HG03108 (cell line): ENCODE measurements at regions not wholly inside any gene's neighbourhood (a gene's known extent, or its start where the extent isn't known, plus 50 kb on each side); places are given as distances from the start of the nearest gene placed in this dataset.

Experiments used
- ATAC-seq: cut with Tn5 transposase; IDR thresholded peaks from one replicate; pipeline ENCODE4 v1.9.1; 2021; ENCODE audit warnings: moderate library complexity; ENCODE audit not compliant: unreplicated experiment

DNA sequence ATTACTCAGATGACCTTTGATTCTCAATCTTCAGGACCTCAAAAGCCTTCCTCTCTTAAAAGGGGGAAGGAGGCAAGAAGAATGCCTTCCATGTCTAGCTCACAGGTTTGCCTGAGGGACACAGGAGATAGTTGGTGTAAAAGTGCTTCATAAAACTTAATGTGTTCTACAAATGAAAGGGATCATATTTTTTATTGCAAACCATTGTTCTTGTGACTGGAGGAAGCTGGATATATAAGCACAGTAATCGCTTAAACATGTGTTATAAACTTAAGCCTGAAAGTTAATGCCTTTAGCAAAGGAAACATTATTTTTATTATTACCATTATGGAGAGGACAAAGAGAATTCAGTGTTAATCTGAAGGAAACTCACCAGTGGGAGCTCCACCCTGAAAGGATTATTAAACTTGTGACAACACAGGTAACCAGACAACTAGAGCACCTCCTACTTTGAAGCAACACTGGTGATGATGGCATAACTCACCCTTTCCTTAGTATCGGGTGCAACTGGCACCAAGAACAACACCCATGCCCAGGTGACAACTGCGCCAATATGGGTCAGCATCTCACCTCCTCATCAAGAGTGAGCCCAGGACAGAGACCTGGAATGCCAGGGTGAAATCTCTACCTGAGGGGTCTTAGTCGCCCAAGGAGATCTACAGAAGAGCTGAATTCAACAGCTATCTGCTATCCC lies 288.7 kb upstream of the PRDM1 start:
- ATAC-seq: no peak

GRCh38 chr6:105795913-105796517 lies 290.1 kb upstream of the PRDM1 start:
- no peak for ATAC-seq

DNA sequence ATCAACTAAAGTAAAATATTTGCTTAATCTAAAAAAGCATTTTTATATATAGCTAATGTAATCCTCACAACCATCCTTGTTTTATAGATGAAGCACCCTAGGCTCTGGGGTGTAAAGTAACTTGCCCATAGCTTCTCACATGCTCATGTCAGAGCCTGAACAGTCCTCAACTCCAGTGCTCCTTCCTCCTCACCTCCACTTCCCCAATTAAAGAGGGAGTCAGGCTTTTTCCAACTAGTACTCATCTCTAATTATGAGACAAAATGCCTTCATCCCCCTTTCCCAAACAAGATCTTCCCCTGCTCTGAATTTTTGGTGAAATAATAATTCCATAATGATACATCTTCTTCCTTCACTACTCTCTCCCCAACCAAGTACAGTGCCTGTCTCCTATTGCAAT lies 290.8 kb upstream of the PRDM1 start:
- ATAC-seq: no peak

DNA sequence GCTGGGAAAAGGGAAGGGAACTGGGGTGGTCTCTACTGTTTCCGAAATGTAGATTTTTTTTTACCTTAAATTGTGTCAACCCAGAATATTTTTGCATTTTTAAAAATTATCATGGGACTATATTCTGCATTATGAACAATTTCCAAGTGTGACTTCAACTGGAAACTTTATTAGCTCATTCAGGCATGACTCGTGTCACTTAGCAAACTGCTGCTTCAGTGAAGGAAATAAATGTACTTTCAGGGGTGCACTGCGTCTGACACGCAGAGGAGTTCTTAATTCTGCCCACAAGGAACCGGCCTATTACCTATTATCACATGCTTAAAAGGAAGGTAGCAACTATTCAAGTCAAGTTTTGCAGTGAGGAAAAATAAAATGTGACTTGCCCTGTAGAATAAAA lies 291.3 kb upstream of the PRDM1 start:
- ATAC-seq: no peak

- ATAC-seq: no peak
Measured at GRCh38 chr6:105794239-105794638, 291.9 kb upstream of the PRDM1 start.

- ATAC-seq: no peak
Measured at GRCh38 chr6:105793130-105793529, 293.0 kb upstream of the PRDM1 start.

GRCh38 chr6:105791583-105792318 lies 294.4 kb upstream of the PRDM1 start:
- peak; percentile 42 for ATAC-seq

GRCh38 chr6:105791179-105791578 lies 295.0 kb upstream of the PRDM1 start:
- ATAC-seq: peak; percentile 1

DNA sequence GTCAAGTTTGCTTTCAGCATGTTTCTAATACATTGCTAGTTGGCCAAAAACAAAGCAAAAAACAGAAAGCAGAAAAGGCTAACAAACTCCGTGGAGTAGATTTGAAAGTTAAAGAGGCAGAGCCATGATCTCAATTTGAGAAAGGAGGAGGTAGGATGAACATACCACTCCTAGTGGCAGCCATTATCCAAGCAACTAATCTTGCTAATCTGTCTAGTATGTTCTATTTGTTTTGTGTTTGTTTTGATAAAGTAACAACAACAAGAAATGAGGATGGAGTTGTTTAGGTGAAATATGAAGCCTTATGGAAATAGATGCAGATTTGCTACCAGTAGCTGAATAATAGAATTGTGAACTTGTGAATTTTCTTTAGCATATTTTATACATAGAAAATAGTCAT lies 295.5 kb upstream of the PRDM1 start:
- no peak for ATAC-seq

DNA sequence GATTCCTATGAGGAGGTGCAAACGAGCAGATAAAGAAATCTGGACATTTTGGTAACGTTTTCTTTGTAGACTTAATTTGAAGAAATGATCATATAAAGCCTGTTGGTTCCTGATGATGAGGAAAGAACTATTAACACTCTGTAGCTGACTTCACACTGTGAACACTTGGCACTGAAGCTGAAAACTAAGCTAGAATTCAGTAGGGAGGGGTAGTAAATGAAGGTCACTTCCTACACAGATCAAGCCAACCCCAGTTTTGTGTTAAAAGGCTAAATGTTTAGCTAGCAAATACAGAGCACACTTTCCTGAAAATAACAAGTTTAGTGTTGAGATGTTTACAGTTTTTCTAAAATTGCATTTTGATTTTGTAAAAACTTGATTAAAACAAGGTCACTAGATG lies 296.2 kb upstream of the PRDM1 start:
- ATAC-seq: no peak

DNA sequence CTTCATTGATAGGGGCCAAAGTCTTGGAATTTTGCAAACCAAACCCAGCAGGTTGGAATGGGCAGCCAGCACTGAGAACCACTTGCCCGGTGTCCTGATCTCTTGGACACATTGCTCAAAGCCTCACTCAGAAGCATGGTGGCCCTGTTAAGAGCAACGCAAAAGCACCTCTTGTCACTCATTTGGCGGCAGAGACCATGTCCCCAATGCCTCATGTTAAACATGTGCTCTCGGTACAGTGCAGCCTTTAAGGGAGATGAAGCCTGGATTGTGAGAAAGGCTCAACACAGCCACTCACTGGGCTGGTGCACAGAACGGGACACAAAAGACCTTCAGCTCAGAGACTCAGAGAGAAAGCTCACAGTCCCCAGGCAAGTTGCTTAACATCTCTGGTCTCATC lies 298.4 kb upstream of the PRDM1 start:
- ATAC-seq: no peak

DNA sequence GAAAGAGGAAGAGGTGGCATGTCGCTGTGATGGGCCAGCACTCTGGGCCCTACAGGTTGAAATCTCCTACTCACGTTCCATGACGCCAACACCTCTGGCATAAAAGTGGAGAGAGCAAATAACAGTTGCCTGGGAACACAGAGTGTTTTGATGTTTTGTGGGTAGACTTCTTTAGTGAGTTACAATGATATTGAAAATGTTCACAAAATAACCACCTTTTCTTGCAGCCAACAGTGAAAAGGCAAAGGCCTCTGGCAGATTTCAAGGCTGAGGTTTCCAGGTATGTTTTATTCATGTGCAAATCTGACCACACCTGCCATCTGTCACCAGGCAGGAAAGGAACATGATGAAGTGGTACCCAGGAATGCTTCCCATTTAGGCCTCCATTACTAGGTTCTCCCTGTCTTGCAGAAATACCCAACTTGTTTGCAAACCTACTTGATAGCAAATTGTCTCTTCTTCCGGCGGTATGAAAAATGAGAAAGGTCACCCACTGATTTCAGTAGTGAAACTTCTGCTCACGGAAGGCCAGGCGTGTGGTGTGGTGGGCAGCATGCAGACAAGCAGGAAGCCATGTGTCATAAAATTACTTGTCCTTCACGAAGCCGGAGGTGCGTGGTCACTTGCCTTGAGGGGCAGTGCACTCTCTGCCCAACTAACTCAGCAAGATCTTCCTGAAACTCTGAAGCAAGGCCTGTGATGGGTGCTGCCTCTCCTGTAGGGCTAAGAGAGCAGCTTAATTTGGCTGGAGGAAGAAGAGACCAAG lies 299.1 kb upstream of the PRDM1 start:
- ATAC-seq: peak; percentile 62

DNA sequence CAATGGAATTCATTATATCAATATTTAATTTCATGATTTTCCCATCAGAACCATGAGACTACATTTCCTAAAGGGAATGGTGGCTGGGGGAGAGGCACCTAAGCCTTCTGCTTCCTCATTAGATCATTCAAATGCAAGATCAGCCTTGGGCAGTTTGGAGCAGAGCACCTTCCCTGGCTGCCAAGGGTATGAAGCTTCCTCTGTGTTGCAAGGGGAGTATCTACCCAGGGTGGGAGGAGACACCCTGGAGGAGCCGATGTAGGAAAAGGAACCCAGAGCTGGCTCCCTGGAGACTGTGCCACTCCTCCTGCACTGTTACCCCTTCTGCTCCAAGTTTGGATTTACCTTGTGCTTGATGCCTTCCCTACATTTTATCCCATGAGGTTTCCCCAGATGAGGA lies 299.7 kb upstream of the PRDM1 start:
- no peak for ATAC-seq

- no peak for ATAC-seq
Measured at GRCh38 chr6:105785066-105785811, 300.9 kb upstream of the PRDM1 start.

DNA sequence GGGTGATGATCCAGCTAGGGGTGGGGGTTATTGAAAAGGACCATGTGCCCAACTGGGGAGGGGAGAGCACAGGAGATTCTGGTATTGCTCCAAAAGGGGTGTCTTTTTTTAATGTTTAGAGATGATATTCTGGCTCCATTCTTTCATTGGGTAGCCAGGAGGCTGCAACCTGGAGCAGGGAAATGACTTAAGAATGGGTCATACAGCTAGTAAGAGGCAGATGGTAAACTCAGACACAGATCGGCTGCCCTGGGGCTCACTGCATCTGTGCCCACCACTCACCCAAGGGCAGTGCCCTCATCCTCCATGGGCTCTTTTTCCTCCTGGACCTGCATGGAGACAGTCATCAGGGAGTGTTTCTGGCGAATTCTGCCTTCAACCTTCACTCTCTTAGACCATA lies 302.0 kb upstream of the PRDM1 start:
- no peak for ATAC-seq

GRCh38 chr6:105783333-105783935 lies 302.7 kb upstream of the PRDM1 start:
- no peak for ATAC-seq

- no peak for ATAC-seq
Measured at GRCh38 chr6:105781915-105782314, 304.2 kb upstream of the PRDM1 start.

DNA sequence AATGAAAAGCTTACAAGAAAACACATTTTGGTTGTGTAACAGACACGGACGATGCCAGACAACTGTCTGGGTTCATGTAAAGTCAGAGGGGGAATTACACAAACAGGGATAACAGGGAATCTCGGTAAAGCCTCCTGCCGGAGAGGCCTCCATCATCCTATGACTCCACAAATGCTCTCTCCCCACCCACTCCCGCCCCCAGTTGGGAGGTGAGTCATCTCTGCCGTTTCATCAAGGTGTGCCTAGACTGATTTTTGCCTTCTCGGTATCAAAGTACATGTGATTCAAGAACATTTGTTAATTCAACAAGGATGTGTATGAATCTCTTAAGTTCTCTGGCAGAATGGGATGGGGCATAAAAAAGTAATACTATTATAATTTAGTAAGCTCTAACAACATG lies 304.9 kb upstream of the PRDM1 start:
- ATAC-seq: no peak

DNA sequence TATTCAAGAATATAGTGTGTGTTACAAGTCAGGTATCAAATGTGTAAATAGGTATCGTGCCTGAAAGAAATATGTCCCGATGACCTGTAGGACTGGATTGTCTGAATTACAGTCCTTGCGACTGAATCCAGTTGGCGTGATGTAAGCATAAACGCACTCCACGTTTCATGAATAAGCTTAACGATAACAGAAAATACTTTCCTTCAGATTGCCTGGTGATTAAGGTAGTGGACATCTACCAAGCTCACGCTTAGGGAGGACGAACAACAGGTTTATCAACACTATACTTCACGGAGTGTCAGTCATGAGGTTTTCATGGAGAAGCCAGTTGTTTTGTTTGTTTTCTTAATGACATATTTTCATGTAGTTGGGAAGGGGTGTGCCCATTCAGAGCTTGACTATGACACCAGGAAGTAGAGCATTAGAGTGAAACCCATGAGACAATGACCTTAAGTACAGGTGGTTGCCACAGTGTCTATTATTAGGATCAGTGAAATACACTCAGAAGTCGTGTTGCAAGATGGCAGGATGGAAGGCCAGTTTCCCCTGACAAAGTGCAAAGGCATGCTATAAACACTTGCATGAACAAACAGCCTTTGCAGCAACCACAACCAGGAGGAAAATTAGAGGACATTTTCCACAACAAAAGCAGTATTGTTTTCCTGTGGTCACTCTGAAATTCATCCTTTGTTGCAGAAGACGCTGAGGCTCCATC lies 305.8 kb upstream of the PRDM1 start:
- ATAC-seq: no peak

DNA sequence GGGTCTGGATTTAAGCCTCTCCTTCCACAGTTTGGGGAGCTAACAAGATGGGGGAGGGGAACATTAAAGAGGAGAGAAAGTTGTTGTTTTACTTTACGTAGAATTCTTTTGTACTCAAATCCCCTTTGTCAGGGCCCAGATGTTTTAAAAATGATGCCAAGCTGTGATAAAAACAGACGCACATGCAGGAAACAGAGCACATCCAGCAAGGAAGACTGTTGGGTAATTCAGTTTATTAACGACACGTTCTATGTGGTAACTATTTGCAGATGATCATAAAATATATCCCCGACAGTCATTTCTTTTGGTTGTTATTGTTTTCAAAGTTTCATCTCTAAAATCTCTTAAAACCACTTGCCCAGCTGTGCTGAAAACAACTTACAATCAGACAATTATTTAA lies 307.0 kb upstream of the PRDM1 start:
- ATAC-seq: no peak
